ENCODE measurements at regions not wholly inside any gene's neighbourhood (a gene's known extent, or its start where the extent isn't known, plus 50 kb on each side); places are given as distances from the start of the nearest gene placed in this dataset.

GRCh38 chr9:115169003-115169402 lies 51.0 kb upstream of the TNC start:
- DNase-seq (ENCODE audit: low read depth): no peak

- no peak for DNase-seq (ENCODE audit: low read depth)
Observed at GRCh38 chr9:115170358-115171073, 52.6 kb upstream of the TNC start.

DNA sequence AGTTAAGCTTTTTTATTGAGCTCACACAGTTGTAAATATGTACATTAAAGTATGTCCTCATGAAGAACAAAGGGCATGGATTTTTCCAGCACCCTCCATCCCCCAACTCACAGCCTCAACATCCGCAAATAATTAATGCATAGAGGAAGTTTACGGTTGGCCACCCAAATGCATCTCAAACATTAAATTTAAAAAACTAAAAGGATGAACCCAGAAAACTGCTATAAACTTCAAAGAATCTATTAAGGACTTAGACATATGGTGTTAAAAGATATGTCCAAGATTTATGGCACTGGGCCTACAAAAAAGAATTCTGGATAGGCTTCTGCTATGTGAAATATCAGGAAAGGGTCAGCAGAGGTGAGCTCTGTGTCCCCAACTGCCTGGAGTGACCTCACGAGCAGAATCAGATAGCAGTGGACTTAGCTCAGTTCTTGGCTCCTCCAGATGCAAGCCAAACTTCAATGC lies 54.0 kb upstream of the TNC start:
- DNase-seq (ENCODE audit: low read depth): no peak

- DNase-seq (ENCODE audit: low read depth): no peak
Observed at GRCh38 chr9:115182264-115182663, 64.3 kb upstream of the TNC start.

- DNase-seq (ENCODE audit: low read depth): no peak
Observed at GRCh38 chr9:115183436-115183835, 65.5 kb upstream of the TNC start.

GRCh38 chr9:115189686-115190085 lies 71.7 kb upstream of the TNC start:
- no peak for DNase-seq (ENCODE audit: low read depth)

DNA sequence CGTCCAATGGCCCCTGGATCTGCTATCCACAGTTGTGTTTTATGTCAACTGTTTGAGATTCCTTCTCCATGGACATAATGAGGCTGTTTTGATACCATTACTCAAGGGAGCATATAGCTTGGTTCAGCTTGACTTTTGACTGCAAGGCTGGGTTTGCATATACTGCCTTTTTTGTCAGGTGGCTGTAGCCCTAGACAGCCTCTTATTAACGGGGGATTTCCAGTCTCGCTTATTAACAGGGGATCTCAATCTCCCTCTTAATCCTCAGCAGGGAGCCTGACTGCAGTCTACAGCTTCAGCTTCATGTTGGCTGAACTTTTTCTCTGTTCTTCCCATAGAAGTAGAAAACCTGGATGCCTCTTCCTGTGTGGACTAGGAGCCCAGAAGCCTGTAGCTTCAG lies 73.7 kb upstream of the TNC start:
- DNase-seq (ENCODE audit: low read depth): no peak

- DNase-seq (ENCODE audit: low read depth): no peak
Observed at GRCh38 chr9:115192280-115192679, 74.3 kb upstream of the TNC start.

DNA sequence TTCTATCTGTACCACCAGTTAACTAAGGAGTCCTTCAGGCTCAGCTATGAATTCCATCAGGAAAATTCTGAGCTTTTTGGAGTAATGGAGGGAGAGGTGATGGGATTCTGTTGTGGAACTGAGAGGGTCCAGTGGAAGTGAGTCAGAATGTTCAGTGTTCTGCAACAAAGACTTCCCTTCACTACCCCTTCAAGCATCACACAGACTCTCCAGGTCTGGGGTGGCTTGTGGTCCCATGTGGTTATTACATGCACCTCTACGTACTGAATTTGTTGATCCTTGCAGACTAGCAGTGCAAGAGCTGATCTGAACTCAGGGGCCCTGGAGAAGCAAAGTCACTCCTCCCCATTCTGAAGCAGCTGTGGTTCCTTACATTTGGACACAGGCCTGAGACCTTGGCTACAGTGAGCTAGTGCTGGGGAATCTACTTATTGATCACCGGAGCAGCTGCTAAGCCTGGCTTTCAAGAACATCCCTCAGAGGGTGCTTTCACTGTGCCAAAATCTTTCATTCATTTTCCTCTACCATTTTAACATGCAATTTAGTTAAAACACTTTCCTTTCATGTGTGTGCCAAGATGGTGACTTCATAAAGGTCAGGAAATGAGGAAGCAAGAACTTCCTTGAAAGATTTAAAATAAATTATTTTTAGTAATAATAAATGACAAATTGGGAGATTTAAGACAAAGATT lies 75.0 kb upstream of the TNC start:
- DNase-seq (ENCODE audit: low read depth): no peak

DNA sequence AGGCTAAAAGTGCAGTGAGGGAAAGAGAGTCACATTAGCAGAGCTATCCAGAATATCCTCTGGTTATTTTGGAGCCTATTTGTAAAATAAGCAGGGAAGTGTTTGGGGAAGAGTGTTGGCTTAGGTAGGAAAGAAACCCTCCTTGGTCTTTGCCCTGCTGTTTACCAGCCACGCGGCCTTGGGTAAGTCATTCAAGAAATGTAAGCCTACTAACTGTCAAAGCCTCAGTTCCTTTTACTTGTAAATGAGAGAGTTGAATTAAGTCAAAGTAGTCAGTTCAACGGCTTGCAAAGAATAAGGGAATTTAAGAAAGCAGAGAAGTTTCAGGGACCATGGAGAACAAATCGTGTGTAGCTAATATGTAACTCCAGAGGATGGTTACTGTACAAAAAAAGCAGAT lies 75.8 kb upstream of the TNC start:
- DNase-seq (ENCODE audit: low read depth): no peak

- no peak for DNase-seq (ENCODE audit: low read depth)
Observed at GRCh38 chr9:115194216-115194615, 76.3 kb upstream of the TNC start.

GRCh38 chr9:115195912-115196311 lies 78.0 kb upstream of the TNC start:
- no peak for DNase-seq (ENCODE audit: low read depth)

- DNase-seq (ENCODE audit: low read depth): no peak
Observed at GRCh38 chr9:115196919-115197318, 79.0 kb upstream of the TNC start.

DNA sequence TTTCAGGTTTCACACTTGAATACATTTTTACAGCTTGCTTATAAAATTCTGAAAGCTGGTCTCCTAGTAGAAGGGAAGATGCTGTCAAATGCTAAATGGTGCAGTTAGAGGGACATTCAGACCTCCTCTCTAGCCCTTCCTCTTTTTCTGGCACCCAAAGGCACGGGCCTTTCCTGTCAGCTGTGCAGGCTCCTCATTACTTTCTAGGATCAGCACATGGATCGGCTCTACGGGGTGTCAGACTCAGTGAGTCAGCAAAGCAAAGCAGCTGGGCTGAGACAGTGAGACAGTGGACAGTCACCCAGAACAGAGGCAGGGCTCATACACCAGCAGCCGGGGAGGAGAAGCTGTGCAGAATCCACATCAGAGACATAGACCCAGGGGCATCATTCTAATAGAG lies 80.0 kb upstream of the TNC start:
- DNase-seq (ENCODE audit: low read depth): no peak

DNA sequence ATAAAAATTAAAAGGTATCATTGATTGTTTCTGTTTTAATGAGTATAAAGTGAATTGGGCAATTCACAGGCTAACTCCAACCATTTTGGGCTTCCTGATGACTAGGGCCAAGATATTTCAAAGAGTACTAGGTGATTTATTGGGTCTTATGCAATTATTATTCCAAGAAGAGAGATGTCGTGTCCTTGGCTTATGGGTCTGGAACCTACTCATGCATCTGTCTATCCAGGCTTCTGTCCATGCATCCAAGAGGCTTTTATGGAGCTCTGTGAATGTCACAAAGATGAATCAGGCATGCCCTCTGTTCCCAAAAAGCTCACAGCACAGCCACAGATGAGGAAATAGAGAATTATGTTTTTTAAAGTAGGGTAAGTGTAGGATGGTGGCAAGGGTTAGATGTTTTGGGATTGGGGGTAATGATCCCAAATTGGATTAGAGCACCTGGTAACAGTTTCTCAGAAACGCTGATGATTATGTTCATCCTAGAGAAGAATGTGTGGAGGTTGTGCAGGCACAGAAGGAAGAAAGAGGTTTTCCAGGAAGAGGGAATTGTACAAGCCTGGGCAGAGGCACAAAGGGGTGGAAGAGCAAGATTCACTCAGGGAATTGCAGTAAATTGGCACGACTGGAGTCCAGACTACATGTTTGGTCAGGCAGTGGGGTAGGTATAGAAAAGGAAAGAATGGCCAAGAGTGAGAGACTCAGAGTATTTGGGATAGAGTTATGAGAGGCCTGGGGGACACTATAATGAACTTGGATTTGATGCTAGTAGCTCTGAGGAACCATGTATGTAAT lies 83.0 kb upstream of the TNC start:
- DNase-seq (ENCODE audit: low read depth): no peak

DNA sequence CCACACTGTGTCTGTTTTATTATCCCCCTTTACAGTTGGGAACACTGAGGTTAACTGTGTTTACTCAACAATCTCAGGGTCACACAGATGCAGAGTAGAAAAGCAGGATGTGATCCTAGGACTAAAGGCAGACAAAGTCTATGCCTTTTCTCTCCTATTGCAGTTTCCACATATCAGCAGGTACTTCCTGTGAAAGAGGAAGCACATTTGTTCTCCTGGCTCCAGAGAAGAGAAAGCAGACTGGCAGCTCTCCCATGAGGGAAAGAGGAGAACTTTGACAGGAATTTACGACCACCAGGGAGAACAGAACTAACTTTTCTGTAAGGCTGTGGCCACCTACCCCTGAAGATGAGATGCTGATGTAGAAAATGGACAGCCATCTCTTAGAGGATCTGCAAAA lies 84.2 kb upstream of the TNC start:
- no peak for DNase-seq (ENCODE audit: low read depth)

GRCh38 chr9:115202960-115203751 lies 85.2 kb upstream of the TNC start:
- peak; percentile 51 for DNase-seq (ENCODE audit: low read depth)

GRCh38 chr9:115204904-115205453 lies 87.0 kb upstream of the TNC start:
- no peak for DNase-seq (ENCODE audit: low read depth)

DNA sequence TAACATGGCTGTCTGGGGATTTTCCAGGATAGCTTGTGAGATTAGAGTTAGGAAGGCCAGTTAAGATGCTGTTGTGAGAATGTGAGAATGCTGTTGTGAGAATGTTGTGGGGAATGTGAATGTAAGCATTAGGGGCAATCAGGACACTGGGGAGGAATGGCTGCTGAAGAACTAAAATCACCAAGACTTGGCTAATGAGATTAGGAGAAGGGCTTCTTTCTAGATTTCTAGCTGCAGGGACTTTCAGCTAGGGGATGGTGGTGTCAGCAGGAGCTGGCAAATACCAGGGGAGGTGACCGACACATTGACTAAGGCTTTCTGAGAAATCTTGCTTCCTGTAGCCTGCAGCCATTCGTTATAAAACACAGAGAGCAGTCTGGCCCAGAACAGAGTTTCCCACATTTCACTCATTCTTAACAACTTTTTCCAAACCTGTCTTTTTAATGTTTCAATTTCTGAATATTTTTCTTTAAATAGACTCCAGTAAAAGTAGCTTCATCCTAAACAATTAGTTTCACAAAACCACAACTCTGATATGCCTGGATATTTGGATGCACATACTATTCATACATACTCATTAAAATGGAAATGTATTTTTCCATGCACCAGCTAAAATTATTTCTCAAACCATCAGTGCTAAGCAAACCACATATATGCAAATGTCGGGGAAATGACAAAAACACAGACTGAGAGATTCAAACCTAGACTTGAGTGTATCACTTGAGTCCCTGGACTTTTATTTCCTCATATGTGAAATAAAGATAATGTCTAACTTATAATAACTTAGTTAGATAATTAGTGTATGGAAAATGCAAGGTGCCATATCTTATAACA lies 89.3 kb upstream of the TNC start:
- no peak for DNase-seq (ENCODE audit: low read depth)

DNA sequence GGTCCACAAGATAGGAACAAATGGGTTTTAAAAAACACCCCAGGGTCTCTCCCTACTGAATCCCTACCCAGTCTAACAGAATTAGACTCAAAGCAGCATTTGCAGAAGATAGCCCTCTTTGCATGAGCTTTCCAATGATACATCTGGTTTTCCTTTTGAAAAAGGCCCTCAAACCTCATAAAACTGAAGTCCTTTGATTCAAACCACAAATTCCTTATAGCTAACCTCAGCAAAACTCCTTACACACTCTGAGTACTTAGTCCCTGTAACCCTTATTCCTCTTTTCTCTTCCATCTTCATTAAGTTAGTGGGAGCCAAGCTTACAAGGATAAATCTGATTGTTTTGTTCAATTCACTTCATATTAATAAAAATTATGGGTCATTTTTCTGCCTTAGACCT lies 90.5 kb upstream of the TNC start:
- DNase-seq (ENCODE audit: low read depth): no peak

All from fibroblast of the conjunctiva (primary cell).